IMR-90 (cell line): ENCODE measurements at regions not wholly inside any gene's neighbourhood (a gene's known extent, or its start where the extent isn't known, plus 50 kb on each side); places are given as distances from the start of the nearest gene placed in this dataset.

Experiments
- BHLHE40 ChIP-seq: fragments of 150-350 bp; IDR thresholded peaks from 2 replicates; pipeline ENCODE4 v1.6.1; 2016; ENCODE audit warnings: mild to moderate bottlenecking, low read depth, low read length
- CHD1 ChIP-seq: IDR thresholded peaks from 2 replicates; pipeline ENCODE4 v1.6.1; 2012; ENCODE audit warnings: low read depth, low read length, improper control_type of control experiment
- CTCF ChIP-seq: conservative IDR thresholded peaks from 2 replicates; pipeline ENCODE4 v1.5.1; 2012; ENCODE audit warnings: mild to moderate bottlenecking, low read depth, low read length, improper control_type of control experiment
- ELK1 ChIP-seq: fragments of 150-350 bp; IDR thresholded peaks from 2 replicates; pipeline ENCODE4 v1.6.1; 2016; ENCODE audit warnings: low read depth, mild to moderate bottlenecking, low read length, moderate library complexity, borderline replicate concordance
- FOS ChIP-seq: fragments of 150-350 bp; IDR thresholded peaks from 2 replicates; pipeline ENCODE4 v1.6.1; 2016; ENCODE audit warnings: low read depth, low read length
- POLR2A ChIP-seq: IDR thresholded peaks from 2 replicates; pipeline ENCODE4 v1.6.1; 2012; ENCODE audit warnings: mild to moderate bottlenecking, low read depth, low read length
- RAD21 ChIP-seq: IDR thresholded peaks from 2 replicates; pipeline ENCODE4 v1.6.1; 2012; ENCODE audit warnings: low read length, improper control_type of control experiment
- SMC3 ChIP-seq: fragments of 150-350 bp; IDR thresholded peaks from 2 replicates; pipeline ENCODE4 v1.6.1; 2016; ENCODE audit warnings: low read depth, mild to moderate bottlenecking, antibody characterized with exemption, low read length, moderate library complexity

- TF ChIP-seq RAD21 (no peak), ELK1 (no peak), CTCF (no peak), BHLHE40 (no peak), POLR2A (no peak), SMC3 (no peak), CHD1 (no peak), FOS (no peak)
Observed at GRCh38 chr2:237000481-237000880, 85.2 kb upstream of the COPS8 start.
